ENCODE measurements at regions not wholly inside any gene's neighbourhood (a gene's known extent, or its start where the extent isn't known, plus 50 kb on each side); places are given as distances from the start of the nearest gene placed in this dataset.

- no peak for TF ChIP-seq POLR2AphosphoS5 (IDR thresholded peaks at IDR 0.05; ENCODE audit: low read depth, low read length)
- TF ChIP-seq REST (IDR thresholded peaks at IDR 0.05; ENCODE audit: insufficient read depth in 1 of 2, low read depth in 2 of 2, low read length in 2 of 2) = no peak
- TF ChIP-seq FOXP2 (optimal IDR thresholded peaks at IDR 0.05; ENCODE audit: borderline replicate concordance, extremely low read depth, extremely low read length, insufficient read depth) = no peak
- no peak for TF ChIP-seq SIN3A (IDR thresholded peaks at IDR 0.05; ENCODE audit: borderline replicate concordance, insufficient read depth, low read length)
- no peak for TF ChIP-seq TAF1 (IDR thresholded peaks at IDR 0.05; ENCODE audit: borderline replicate concordance, insufficient read depth, low read length)
These were observed 1090.1 kb upstream of the ADGRB3 start for GRCh38 chr6:67544851-67545452.

GRCh38 chr6:67541586-67541985, 1093.5 kb upstream of the ADGRB3 start:
- TF ChIP-seq POLR2AphosphoS5 (IDR thresholded peaks at IDR 0.05; ENCODE audit: low read depth, low read length) = no peak
- TF ChIP-seq FOXP2 (optimal IDR thresholded peaks at IDR 0.05; ENCODE audit: borderline replicate concordance, extremely low read depth, extremely low read length, insufficient read depth) = no peak
- TF ChIP-seq TAF1 (IDR thresholded peaks at IDR 0.05; ENCODE audit: borderline replicate concordance, insufficient read depth, low read length) = no peak
- no peak for TF ChIP-seq SIN3A (IDR thresholded peaks at IDR 0.05; ENCODE audit: borderline replicate concordance, insufficient read depth, low read length)

- TF ChIP-seq REST (IDR thresholded peaks at IDR 0.05; ENCODE audit: insufficient read depth in 1 of 2, low read depth in 2 of 2, low read length in 2 of 2) = no peak
- TF ChIP-seq TAF1 (IDR thresholded peaks at IDR 0.05; ENCODE audit: borderline replicate concordance, insufficient read depth, low read length) = no peak
- no peak for TF ChIP-seq POLR2AphosphoS5 (IDR thresholded peaks at IDR 0.05; ENCODE audit: low read depth, low read length)
- no peak for TF ChIP-seq FOXP2 (optimal IDR thresholded peaks at IDR 0.05; ENCODE audit: borderline replicate concordance, extremely low read depth, extremely low read length, insufficient read depth)
- no peak for TF ChIP-seq SIN3A (IDR thresholded peaks at IDR 0.05; ENCODE audit: borderline replicate concordance, insufficient read depth, low read length)
These were observed 1097.0 kb upstream of the ADGRB3 start for GRCh38 chr6:67538032-67538431.

GRCh38 chr6:67535946-67536345, 1099.1 kb upstream of the ADGRB3 start:
- TF ChIP-seq POLR2AphosphoS5 (IDR thresholded peaks at IDR 0.05; ENCODE audit: low read depth, low read length) (no peak), REST (IDR thresholded peaks at IDR 0.05; ENCODE audit: insufficient read depth in 1 of 2, low read depth in 2 of 2, low read length in 2 of 2) (no peak), TAF1 (IDR thresholded peaks at IDR 0.05; ENCODE audit: borderline replicate concordance, insufficient read depth, low read length) (no peak), SIN3A (IDR thresholded peaks at IDR 0.05; ENCODE audit: borderline replicate concordance, insufficient read depth, low read length) (no peak), FOXP2 (optimal IDR thresholded peaks at IDR 0.05; ENCODE audit: borderline replicate concordance, extremely low read depth, extremely low read length, insufficient read depth) (no peak)

GRCh38 chr6:67506352-67506751, 1128.7 kb upstream of the ADGRB3 start:
- TF ChIP-seq TAF1 (IDR thresholded peaks at IDR 0.05; ENCODE audit: borderline replicate concordance, insufficient read depth, low read length) (no peak), FOXP2 (optimal IDR thresholded peaks at IDR 0.05; ENCODE audit: borderline replicate concordance, extremely low read depth, extremely low read length, insufficient read depth) (no peak), POLR2AphosphoS5 (IDR thresholded peaks at IDR 0.05; ENCODE audit: low read depth, low read length) (no peak), SIN3A (IDR thresholded peaks at IDR 0.05; ENCODE audit: borderline replicate concordance, insufficient read depth, low read length) (no peak), REST (IDR thresholded peaks at IDR 0.05; ENCODE audit: insufficient read depth in 1 of 2, low read depth in 2 of 2, low read length in 2 of 2) (no peak)
